ENCODE measurements at regions not wholly inside any gene's neighbourhood (a gene's known extent, or its start where the extent isn't known, plus 50 kb on each side); places are given as distances from the start of the nearest gene placed in this dataset.

GRCh38 chr5:56421246-56422075, 188.3 kb upstream of the ANKRD55 start:
- TF ChIP-seq CTCF (IDR thresholded peaks at IDR 0.05) (no peak), POLR2A (IDR thresholded peaks at IDR 0.05) (no peak)

All from right lobe of liver (tissue), 4 donors.